Hepatocyte (in vitro differentiated cells): ENCODE measurements at regions not wholly inside any gene's neighbourhood (a gene's known extent, or its start where the extent isn't known, plus 50 kb on each side); places are given as distances from the start of the nearest gene placed in this dataset.

ENCODE experiments used
- DNase-seq: peaks from one replicate; pipeline ENCODE4 v3.0.0-alpha.2; 2016; ENCODE audit warnings: low spot score
- H2AFZ ChIP-seq: fragments of 200-600 bp; sonication (generic); 2 replicates; pipeline ENCODE4 v1.6.0; 2016; ENCODE audit warnings: antibody characterized with exemption, mild to moderate bottlenecking
- H3K27ac ChIP-seq: fragments of 200-600 bp; sonication (generic); 2 replicates; pipeline ENCODE4 v1.5.1; 2016; ENCODE audit warnings: mild to moderate bottlenecking
- H3K27me3 ChIP-seq: fragments of 200-600 bp; sonication (generic); 2 replicates; pipeline ENCODE4 v1.6.1; 2016
- H3K36me3 ChIP-seq: fragments of 200-600 bp; sonication (generic); replicated peaks from 2 replicates; pipeline ENCODE4 v1.5.1; 2016; ENCODE audit warnings: low read depth; ENCODE audit not compliant: insufficient read depth
- H3K4me1 ChIP-seq: fragments of 200-600 bp; sonication (generic); 2 replicates; pipeline ENCODE4 v1.5.1; 2016; ENCODE audit warnings: mild to moderate bottlenecking, moderate library complexity; ENCODE audit not compliant: insufficient read depth
- H3K4me2 ChIP-seq: fragments of 200-600 bp; sonication (generic); 2 replicates; pipeline ENCODE4 v1.6.0; 2016
- H3K4me3 ChIP-seq: fragments of 200-600 bp; sonication (generic); 2 replicates; pipeline ENCODE4 v1.5.1; 2016; ENCODE audit warnings: mild to moderate bottlenecking
- H3K79me2 ChIP-seq: fragments of 200-600 bp; sonication (generic); 2 replicates; pipeline ENCODE4 v1.6.0; 2017; ENCODE audit warnings: mild to moderate bottlenecking
- H3K9me2 ChIP-seq: fragments of 200-600 bp; sonication (generic); replicated peaks from 2 replicates; pipeline ENCODE4 v1.6.0; 2017; ENCODE audit warnings: mild to moderate bottlenecking; ENCODE audit not compliant: insufficient read depth
- H3K9me3 ChIP-seq: fragments of 200-600 bp; sonication (generic); 2 replicates; pipeline ENCODE4 v1.5.1; 2016; ENCODE audit warnings: low read depth, mild to moderate bottlenecking
- H4K20me1 ChIP-seq: fragments of 200-600 bp; sonication (generic); 2 replicates; pipeline ENCODE4 v1.6.0; 2016; ENCODE audit warnings: mild to moderate bottlenecking; ENCODE audit not compliant: insufficient read depth, poor library complexity, severe bottlenecking
- EZH2 ChIP-seq: fragments of 200-600 bp; sonication (generic); IDR thresholded peaks from 2 replicates; pipeline ENCODE4 v1.6.1; 2016; ENCODE audit warnings: antibody characterized with exemption, mild to moderate bottlenecking, borderline replicate concordance
- EZH2phosphoT487 ChIP-seq: fragments of 200-600 bp; sonication (generic); IDR thresholded peaks from one replicate; pipeline ENCODE4 v1.6.1; 2018; ENCODE audit warnings: antibody characterized with exemption, mild to moderate bottlenecking, low read depth, moderate library complexity; ENCODE audit not compliant: unreplicated experiment, severe bottlenecking
- WGBS: methylation state at CpG from one replicate; pipeline ENCODE4 v1.1.6; 2016; ENCODE audit warnings: low lambda C conversion rate; ENCODE audit errors: missing lambda C conversion rate; 5-methylcytosine and 5-hydroxymethylcytosine counted together
- TF ChIP-seq, protein P1 (sequence below): fragments of 200-600 bp; sonication (generic); IDR thresholded peaks from 2 replicates; pipeline ENCODE4 v1.5.1; 2016; ENCODE audit warnings: antibody characterized with exemption, mild to moderate bottlenecking; ENCODE audit not compliant: poor library complexity

DNA sequence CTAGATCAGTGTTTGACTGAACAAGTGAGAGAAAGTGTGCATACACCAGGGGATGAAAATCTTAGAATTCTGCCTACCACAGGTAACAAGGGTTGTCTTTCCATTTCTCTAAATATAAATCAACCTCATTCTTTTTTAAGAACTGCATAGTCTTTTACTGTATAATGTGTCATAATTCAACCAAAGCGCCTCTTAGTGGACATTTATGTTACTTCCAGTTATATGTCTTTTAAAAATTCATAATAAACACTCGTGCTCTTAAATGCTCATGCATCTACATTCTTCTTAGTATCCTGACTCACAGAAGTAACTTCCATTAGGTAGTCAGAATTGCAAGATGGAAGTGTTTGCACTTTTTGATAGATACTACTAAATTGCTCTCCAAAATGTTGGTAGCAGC is 76.2 kb downstream of the CHRNA1 start:
- H4K20me1 ChIP-seq: no peaks in the 10 kb centered on the region
- no peak overlapping the region for H3K27ac ChIP-seq
- H3K4me2 ChIP-seq: no peak overlapping the region
- no peaks in the 10 kb centered on the region for H3K9me3 ChIP-seq
- 50% methylated on average over 2 of the region's 2 CpGs for WGBS
- no peak overlapping the region for H2AFZ ChIP-seq
- DNase-seq: peak; percentile 47
- no peak for TF ChIP-seq EZH2
- TF ChIP-seq, protein P1, sequence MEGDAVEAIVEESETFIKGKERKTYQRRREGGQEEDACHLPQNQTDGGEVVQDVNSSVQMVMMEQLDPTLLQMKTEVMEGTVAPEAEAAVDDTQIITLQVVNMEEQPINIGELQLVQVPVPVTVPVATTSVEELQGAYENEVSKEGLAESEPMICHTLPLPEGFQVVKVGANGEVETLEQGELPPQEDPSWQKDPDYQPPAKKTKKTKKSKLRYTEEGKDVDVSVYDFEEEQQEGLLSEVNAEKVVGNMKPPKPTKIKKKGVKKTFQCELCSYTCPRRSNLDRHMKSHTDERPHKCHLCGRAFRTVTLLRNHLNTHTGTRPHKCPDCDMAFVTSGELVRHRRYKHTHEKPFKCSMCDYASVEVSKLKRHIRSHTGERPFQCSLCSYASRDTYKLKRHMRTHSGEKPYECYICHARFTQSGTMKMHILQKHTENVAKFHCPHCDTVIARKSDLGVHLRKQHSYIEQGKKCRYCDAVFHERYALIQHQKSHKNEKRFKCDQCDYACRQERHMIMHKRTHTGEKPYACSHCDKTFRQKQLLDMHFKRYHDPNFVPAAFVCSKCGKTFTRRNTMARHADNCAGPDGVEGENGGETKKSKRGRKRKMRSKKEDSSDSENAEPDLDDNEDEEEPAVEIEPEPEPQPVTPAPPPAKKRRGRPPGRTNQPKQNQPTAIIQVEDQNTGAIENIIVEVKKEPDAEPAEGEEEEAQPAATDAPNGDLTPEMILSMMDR: peak; percentile 62
- H3K79me2 ChIP-seq: no peaks in the 10 kb centered on the region
- no peaks in the 10 kb centered on the region for H3K9me2 ChIP-seq
- H3K4me3 ChIP-seq: no peak overlapping the region
- H3K36me3 ChIP-seq: no peaks in the 10 kb centered on the region
- H3K4me1 ChIP-seq: no peaks in the 10 kb centered on the region
- H3K27me3 ChIP-seq: peaks cover 12% of the 10 kb centered on the region

DNA sequence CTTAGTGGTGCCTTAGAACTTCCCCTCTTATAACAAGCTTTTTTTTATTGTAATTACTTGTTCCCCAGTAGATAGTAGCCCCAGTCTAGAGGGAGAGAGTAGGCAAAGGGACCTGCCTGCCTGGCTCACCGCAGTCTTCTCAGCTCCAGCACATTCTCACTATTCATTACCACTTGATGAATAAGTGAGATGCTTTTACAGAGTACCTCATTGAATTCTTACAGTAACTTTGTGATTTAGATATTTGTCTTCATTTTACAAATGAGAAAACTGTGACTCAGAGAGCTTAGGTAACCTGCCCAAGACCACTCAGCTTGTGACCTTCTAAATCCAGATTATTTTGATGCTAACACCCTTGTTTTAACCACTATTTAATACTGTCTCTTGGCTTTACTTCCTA is 77.8 kb downstream of the CHRNA1 start:
- DNase-seq: no peak
- H3K4me3 ChIP-seq: no peak overlapping the region
- no peak overlapping the region for H3K27ac ChIP-seq
- H3K79me2 ChIP-seq: peaks cover 3% of the 10 kb centered on the region
- H3K4me1 ChIP-seq: peaks cover 3% of the 10 kb centered on the region
- H3K4me2 ChIP-seq: no peak overlapping the region
- H3K9me2 ChIP-seq: no peaks in the 10 kb centered on the region
- WGBS: 95% methylated on average over 1 of the region's 1 CpG
- H3K27me3 ChIP-seq: peaks cover 11% of the 10 kb centered on the region
- TF ChIP-seq, protein P1: no peak
- TF ChIP-seq EZH2phosphoT487 (no peak), EZH2 (no peak)
- no peak overlapping the region for H2AFZ ChIP-seq
- H4K20me1 ChIP-seq: peaks cover 3% of the 10 kb centered on the region
- H3K9me3 ChIP-seq: no peaks in the 10 kb centered on the region
- no peaks in the 10 kb centered on the region for H3K36me3 ChIP-seq

DNA sequence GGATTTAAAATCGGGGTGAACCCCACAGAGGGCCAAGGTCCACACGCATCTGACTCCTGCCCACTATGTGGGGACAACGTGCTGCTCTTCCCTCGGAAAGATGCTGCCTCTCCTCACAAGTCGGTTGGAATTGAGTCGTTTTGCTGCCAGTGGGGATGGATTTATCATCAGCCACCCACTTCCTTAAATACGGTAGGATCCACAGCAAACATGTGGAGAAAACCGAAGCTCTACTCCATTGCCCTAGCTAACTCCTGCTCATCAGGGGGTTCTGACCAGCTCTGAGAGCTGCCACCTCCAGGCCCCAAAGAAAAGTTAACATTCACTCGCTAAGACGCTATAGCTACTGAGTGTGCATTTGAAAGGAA is 80.9 kb downstream of the CHRNA1 start:
- Histone ChIP-seq H3K36me3 (no peaks in the 10 kb centered on the region), H4K20me1 (peaks cover 8% of the 10 kb centered on the region), H3K27me3 (peaks cover 11% of the 10 kb centered on the region), H3K79me2 (peaks cover 33% of the 10 kb centered on the region), H3K27ac (peak overlapping the region; percentile 97), H3K4me2 (peak overlapping the region; percentile 86), H3K9me2 (no peaks in the 10 kb centered on the region), H3K4me1 (peaks cover 19% of the 10 kb centered on the region), H3K4me3 (peak overlapping the region; percentile 99), H2AFZ (peak overlapping the region; percentile 95), H3K9me3 (no peaks in the 10 kb centered on the region)
- WGBS: 2% methylated on average over 9 of the region's 10 CpGs
- TF ChIP-seq, protein P1: peak; percentile 32
- TF ChIP-seq EZH2phosphoT487: no peak
- DNase-seq: peak; percentile 48
